Jurkat, Clone E6-1 (cell line): ENCODE measurements at regions not wholly inside any gene's neighbourhood (a gene's known extent, or its start where the extent isn't known, plus 50 kb on each side); places are given as distances from the start of the nearest gene placed in this dataset.
"Not testable (repeated sequence)": the region's sequence is repeated elsewhere in the genome, so short reads cannot be mapped to it uniquely, and the experiment has no call there.

ENCODE experiments used
- DNase-seq: peaks from one replicate; pipeline ENCODE4 v3.0.0-alpha.2; 2011; ENCODE audit warnings: low read depth, low spot score
- H3K4me3 ChIP-seq: 2 replicates; pipeline ENCODE4 v1.5.1; 2011; ENCODE audit warnings: mild to moderate bottlenecking, low read length, control low read depth, moderate library complexity

- H3K4me3 ChIP-seq = no peak overlapping the region
- DNase-seq = no peak
Measured at GRCh38 chr7:131072505-131073091, 255.1 kb upstream of the MKLN1 start.

GRCh38 chr7:131074043-131074442 lies 253.6 kb upstream of the MKLN1 start:
- DNase-seq = no peak

GRCh38 chr7:131074585-131074984 lies 253.1 kb upstream of the MKLN1 start:
- no peak overlapping the region for H3K4me3 ChIP-seq
- no peak for DNase-seq

More at GRCh38 chr7:131074043-131074442, 253.6 kb upstream of the MKLN1 start:
- H3K4me3 ChIP-seq = no peak overlapping the region

GRCh38 chr7:131075406-131075805 lies 252.3 kb upstream of the MKLN1 start:
- DNase-seq = no peak
- no peak overlapping the region for H3K4me3 ChIP-seq

- no peak overlapping the region for H3K4me3 ChIP-seq
- DNase-seq = no peak
Measured at GRCh38 chr7:131076032-131076431, 251.6 kb upstream of the MKLN1 start.

GRCh38 chr7:131076711-131077181 lies 250.9 kb upstream of the MKLN1 start:
- no peak for DNase-seq
- no peak overlapping the region for H3K4me3 ChIP-seq

GRCh38 chr7:131077735-131078134 lies 249.9 kb upstream of the MKLN1 start:
- DNase-seq = no peak
- H3K4me3 ChIP-seq = no peak overlapping the region

GRCh38 chr7:131080754-131081153 lies 246.9 kb upstream of the MKLN1 start:
- DNase-seq = no peak
- no peak overlapping the region for H3K4me3 ChIP-seq

GRCh38 chr7:131081308-131081707 lies 246.4 kb upstream of the MKLN1 start:
- H3K4me3 ChIP-seq = no peak overlapping the region
- no peak for DNase-seq

GRCh38 chr7:131083781-131084180 lies 243.9 kb upstream of the MKLN1 start:
- no peak for DNase-seq
- H3K4me3 ChIP-seq = no peak overlapping the region

GRCh38 chr7:131084336-131084735 lies 243.3 kb upstream of the MKLN1 start:
- H3K4me3 ChIP-seq, DNase-seq: not testable (repeated sequence)

- no peak for DNase-seq
- no peak overlapping the region for H3K4me3 ChIP-seq
Measured at GRCh38 chr7:131087756-131088658, 239.7 kb upstream of the MKLN1 start.

- DNase-seq = no peak
- no peak overlapping the region for H3K4me3 ChIP-seq
Measured at GRCh38 chr7:131090188-131090587, 237.5 kb upstream of the MKLN1 start.

- no peak overlapping the region for H3K4me3 ChIP-seq
- no peak for DNase-seq
Measured at GRCh38 chr7:131090886-131091692, 236.6 kb upstream of the MKLN1 start.

- no peak overlapping the region for H3K4me3 ChIP-seq
Measured at GRCh38 chr7:131094685-131095084, 233.0 kb upstream of the MKLN1 start.

GRCh38 chr7:131095346-131095745 lies 232.3 kb upstream of the MKLN1 start:
- no peak overlapping the region for H3K4me3 ChIP-seq
- DNase-seq = no peak

More at GRCh38 chr7:131094685-131095084, 233.0 kb upstream of the MKLN1 start:
- no peak for DNase-seq

- DNase-seq = no peak
- H3K4me3 ChIP-seq = no peak overlapping the region
Measured at GRCh38 chr7:131096267-131096927, 231.3 kb upstream of the MKLN1 start.

- no peak for DNase-seq
- H3K4me3 ChIP-seq = no peak overlapping the region
Measured at GRCh38 chr7:131097662-131098376, 229.9 kb upstream of the MKLN1 start.

GRCh38 chr7:131098527-131098926 lies 229.1 kb upstream of the MKLN1 start:
- no peak for DNase-seq
- no peak overlapping the region for H3K4me3 ChIP-seq
